ENCODE measurements at regions not wholly inside any gene's neighbourhood (a gene's known extent, or its start where the extent isn't known, plus 50 kb on each side); places are given as distances from the start of the nearest gene placed in this dataset.

- intact Hi-C loops (cut with DNase I; ENCODE audit: low total_unique reads): no loop called here
Observed at GRCh38 chr13:103965506-103966243, 899.5 kb upstream of the SLC10A2 start.

GRCh38 chr13:103961784-103962183 is 895.6 kb upstream of the SLC10A2 start:
- intact Hi-C loops (cut with DNase I; ENCODE audit: low total_unique reads): no loop called here
- H3K36me3 ChIP-seq (ENCODE audit: low read depth, missing control alignments): no peaks in the 10 kb centered on the region
- no peak overlapping the region for H3K4me3 ChIP-seq
- no peaks in the 10 kb centered on the region for H3K27me3 ChIP-seq
- 93 to 99% methylated on average over 2 of the region's 2 CpGs for WGBS, 2 donors
- H3K4me1 ChIP-seq: peaks cover 7% of the 10 kb centered on the region
- no peaks in the 10 kb centered on the region for H3K9me3 ChIP-seq
- TF ChIP-seq POLR2A (IDR thresholded peaks at IDR 0.05) (no peak), CTCF (IDR thresholded peaks at IDR 0.05) (no peak)
- DNase-seq: no peak
- no peak overlapping the region for H3K27ac ChIP-seq

More at GRCh38 chr13:103965506-103966243, 899.5 kb upstream of the SLC10A2 start:
- H3K9me3 ChIP-seq: no peaks in the 10 kb centered on the region
- DNase-seq: no peak
- no peak for TF ChIP-seq POLR2A (IDR thresholded peaks at IDR 0.05)
- TF ChIP-seq CTCF (IDR thresholded peaks at IDR 0.05): no peak
- H3K27me3 ChIP-seq: no peaks in the 10 kb centered on the region
- WGBS, 2 donors: 37 to 54% methylated on average over 4 of the region's 4 CpGs
- no peaks in the 10 kb centered on the region for H3K36me3 ChIP-seq (ENCODE audit: low read depth, missing control alignments)
- no peak overlapping the region for H3K4me3 ChIP-seq
- H3K4me1 ChIP-seq: peaks cover 7% of the 10 kb centered on the region
- no peak overlapping the region for H3K27ac ChIP-seq

- no peak for TF ChIP-seq POLR2A (IDR thresholded peaks at IDR 0.05)
- TF ChIP-seq CTCF (IDR thresholded peaks at IDR 0.05): no peak
- H3K9me3 ChIP-seq: no peaks in the 10 kb centered on the region
- no peaks in the 10 kb centered on the region for H3K36me3 ChIP-seq (ENCODE audit: low read depth, missing control alignments)
- H3K4me1 ChIP-seq: peaks cover 7% of the 10 kb centered on the region
- no peaks in the 10 kb centered on the region for H3K27me3 ChIP-seq
- intact Hi-C loops (cut with DNase I; ENCODE audit: low total_unique reads): no loop called here
- H3K27ac ChIP-seq: no peak overlapping the region
- DNase-seq: no peak
- H3K4me3 ChIP-seq: no peak overlapping the region
Observed at GRCh38 chr13:103961129-103961528, 894.9 kb upstream of the SLC10A2 start.

GRCh38 chr13:103960001-103960400 is 893.8 kb upstream of the SLC10A2 start:
- no peak for TF ChIP-seq POLR2A (IDR thresholded peaks at IDR 0.05)
- no peak for TF ChIP-seq CTCF (IDR thresholded peaks at IDR 0.05)
- intact Hi-C loops (cut with DNase I; ENCODE audit: low total_unique reads): no loop called here

GRCh38 chr13:103958691-103959090 is 892.5 kb upstream of the SLC10A2 start:
- Histone ChIP-seq H3K27ac (no peak overlapping the region), H3K9me3 (no peaks in the 10 kb centered on the region), H3K36me3 (ENCODE audit: low read depth, missing control alignments) (no peaks in the 10 kb centered on the region), H3K4me3 (no peak overlapping the region), H3K27me3 (no peaks in the 10 kb centered on the region), H3K4me1 (no peaks in the 10 kb centered on the region)
- no peak for DNase-seq
- intact Hi-C loops (cut with DNase I; ENCODE audit: low total_unique reads): no loop called here
- 80 to 83% methylated on average over 2 of the region's 2 CpGs for WGBS, 2 donors
- no peak for TF ChIP-seq CTCF (IDR thresholded peaks at IDR 0.05)
- no peak for TF ChIP-seq POLR2A (IDR thresholded peaks at IDR 0.05)

More at GRCh38 chr13:103960001-103960400, 893.8 kb upstream of the SLC10A2 start:
- no peaks in the 10 kb centered on the region for H3K4me1 ChIP-seq
- H3K4me3 ChIP-seq: no peak overlapping the region
- H3K27me3 ChIP-seq: no peaks in the 10 kb centered on the region
- no peaks in the 10 kb centered on the region for H3K36me3 ChIP-seq (ENCODE audit: low read depth, missing control alignments)
- H3K27ac ChIP-seq: no peak overlapping the region
- no peak for DNase-seq
- H3K9me3 ChIP-seq: no peaks in the 10 kb centered on the region
